Thoracic aorta (tissue), 2 donors: ENCODE measurements at regions not wholly inside any gene's neighbourhood (a gene's known extent, or its start where the extent isn't known, plus 50 kb on each side); places are given as distances from the start of the nearest gene placed in this dataset.

ENCODE experiments used
- ATAC-seq: fragments of 150-250 bp; one replicate; pipeline ENCODE4 v1.8.0; 2017; ENCODE audit warnings: low read depth; ENCODE audit not compliant: insufficient number of reproducible peaks, low FRiP score
- DNase-seq: peaks from one replicate; pipeline ENCODE4 v3.0.0-alpha.2; 2020; ENCODE audit warnings: low spot score
- H3K27ac ChIP-seq, 2 donors: fragments of 200-600 bp; sonication (generic); 1 replicate in 1 of 2; 2 replicates in 1 of 2; pipeline ENCODE4 v1.5.1; 2016; ENCODE audit warnings: mild to moderate bottlenecking in 2 of 2, moderate library complexity in 2 of 2
- H3K27me3 ChIP-seq: fragments of 200-600 bp; sonication (generic); replicated peaks from 2 replicates; pipeline ENCODE4 v1.6.0; 2016; ENCODE audit warnings: mild to moderate bottlenecking; ENCODE audit not compliant: insufficient read depth
- H3K36me3 ChIP-seq: fragments of 200-600 bp; sonication (generic); one replicate; pipeline ENCODE4 v1.5.1; 2016
- H3K4me1 ChIP-seq, 2 donors: fragments of 200-600 bp; sonication (generic); 1 replicate in 1 of 2; 2 replicates in 1 of 2; pipeline versions ENCODE4 v1.5.1 to v1.6.0; 2016; ENCODE audit warnings: low read depth in 2 of 2, mild to moderate bottlenecking in 1 of 2; ENCODE audit not compliant: control insufficient read depth in 1 of 2
- H3K4me3 ChIP-seq: fragments of 200-600 bp; sonication (generic); 2 replicates; pipeline ENCODE4 v1.5.1; 2016; ENCODE audit warnings: mild to moderate bottlenecking
- H3K9me3 ChIP-seq: fragments of 200-600 bp; sonication (generic); 2 replicates; pipeline ENCODE4 v1.5.1; 2016
- CTCF ChIP-seq: fragments of 200-600 bp; sonication (generic); IDR thresholded peaks from one replicate; pipeline ENCODE4 v1.5.1; 2019; ENCODE audit warnings: antibody characterized with exemption

- ATAC-seq = no peak
- H3K9me3 ChIP-seq = no peaks in the 10 kb centered on the region
- H3K27ac ChIP-seq = no peak overlapping the region
- no peak overlapping the region for H3K4me3 ChIP-seq
- no peak for DNase-seq
- no peaks in the 10 kb centered on the region for H3K36me3 ChIP-seq
- TF ChIP-seq CTCF = no peak
- no peaks in the 10 kb centered on the region for H3K27me3 ChIP-seq
- peaks cover 61 to 75% of the 10 kb centered on the region in 2 donors for H3K4me1 ChIP-seq
These were observed 143.1 kb upstream of the TBL1XR1 start for GRCh38 chr3:177340243-177340830.

- no peak overlapping the region for H3K4me3 ChIP-seq
- H3K36me3 ChIP-seq = no peaks in the 10 kb centered on the region
- no peaks in the 10 kb centered on the region for H3K27me3 ChIP-seq
- peaks cover 53 to 75% of the 10 kb centered on the region in 2 donors for H3K4me1 ChIP-seq
- no peak for ATAC-seq
- no peaks in the 10 kb centered on the region for H3K9me3 ChIP-seq
- TF ChIP-seq CTCF = no peak
- H3K27ac ChIP-seq = peak overlapping the region; percentile 30 to 45
- DNase-seq = no peak
These were observed 144.6 kb upstream of the TBL1XR1 start for GRCh38 chr3:177341736-177342419.

- DNase-seq = no peak
- peaks cover 42 to 74% of the 10 kb centered on the region in 2 donors for H3K4me1 ChIP-seq
- H3K36me3 ChIP-seq = no peaks in the 10 kb centered on the region
- H3K4me3 ChIP-seq = no peak overlapping the region
- peak overlapping the region; percentile 79 to 85 for H3K27ac ChIP-seq
- no peak for ATAC-seq
- no peaks in the 10 kb centered on the region for H3K9me3 ChIP-seq
- H3K27me3 ChIP-seq = no peaks in the 10 kb centered on the region
- TF ChIP-seq CTCF = no peak
These were observed 145.9 kb upstream of the TBL1XR1 start for GRCh38 chr3:177343122-177343625.

GRCh38 chr3:177345049-177345972, 148.0 kb upstream of the TBL1XR1 start:
- peak; percentile 80 for DNase-seq
- no peak for TF ChIP-seq CTCF
- peak overlapping the region; percentile 41 for H3K4me3 ChIP-seq

More at GRCh38 chr3:177345049-177345972, 148.0 kb upstream of the TBL1XR1 start:
- Histone ChIP-seq H3K27me3 (no peaks in the 10 kb centered on the region), H3K9me3 (no peaks in the 10 kb centered on the region), H3K36me3 (no peaks in the 10 kb centered on the region), H3K4me1 (peaks cover 38 to 82% of the 10 kb centered on the region in 2 donors), H3K27ac (peak overlapping the region; percentile 79 to 85)
- ATAC-seq = peak; percentile 96
